Osteocyte (in vitro differentiated cells): ENCODE measurements at regions not wholly inside any gene's neighbourhood (a gene's known extent, or its start where the extent isn't known, plus 50 kb on each side); places are given as distances from the start of the nearest gene placed in this dataset.

Source experiments
- DNase-seq: peaks from one replicate; pipeline ENCODE4 v3.0.0; 2021; ENCODE audit warnings: mixed read lengths; ENCODE audit not compliant: unreplicated experiment; ENCODE audit errors: extremely low spot score
- H3K27ac Mint-ChIP-seq: one replicate; pipeline ENCODE4 v1.8.0; 2021; ENCODE audit warnings: mild to moderate bottlenecking, mixed read lengths; ENCODE audit not compliant: unreplicated experiment
- H3K27me3 Mint-ChIP-seq: one replicate; pipeline ENCODE4 v1.8.0; 2021; ENCODE audit warnings: mixed read lengths; ENCODE audit not compliant: unreplicated experiment
- H3K36me3 Mint-ChIP-seq: one replicate; pipeline ENCODE4 v1.8.0; 2021; ENCODE audit warnings: mixed read lengths; ENCODE audit not compliant: unreplicated experiment
- H3K4me1 Mint-ChIP-seq: one replicate; pipeline ENCODE4 v1.8.0; 2021; ENCODE audit warnings: mixed read lengths; ENCODE audit not compliant: unreplicated experiment
- H3K4me3 Mint-ChIP-seq: one replicate; pipeline ENCODE4 v1.8.0; 2021; ENCODE audit warnings: mild to moderate bottlenecking, moderate library complexity, mixed read lengths; ENCODE audit not compliant: unreplicated experiment
- H3K9me3 Mint-ChIP-seq: one replicate; pipeline ENCODE4 v1.8.0; 2021; ENCODE audit warnings: mixed read lengths; ENCODE audit not compliant: unreplicated experiment
- CTCF ChIP-seq: fragments of 200-600 bp; sonication (generic); IDR thresholded peaks from 2 replicates; pipeline ENCODE4 v1.5.0; 2021; ENCODE audit warnings: antibody characterized with exemption, mild to moderate bottlenecking, moderate library complexity

DNA sequence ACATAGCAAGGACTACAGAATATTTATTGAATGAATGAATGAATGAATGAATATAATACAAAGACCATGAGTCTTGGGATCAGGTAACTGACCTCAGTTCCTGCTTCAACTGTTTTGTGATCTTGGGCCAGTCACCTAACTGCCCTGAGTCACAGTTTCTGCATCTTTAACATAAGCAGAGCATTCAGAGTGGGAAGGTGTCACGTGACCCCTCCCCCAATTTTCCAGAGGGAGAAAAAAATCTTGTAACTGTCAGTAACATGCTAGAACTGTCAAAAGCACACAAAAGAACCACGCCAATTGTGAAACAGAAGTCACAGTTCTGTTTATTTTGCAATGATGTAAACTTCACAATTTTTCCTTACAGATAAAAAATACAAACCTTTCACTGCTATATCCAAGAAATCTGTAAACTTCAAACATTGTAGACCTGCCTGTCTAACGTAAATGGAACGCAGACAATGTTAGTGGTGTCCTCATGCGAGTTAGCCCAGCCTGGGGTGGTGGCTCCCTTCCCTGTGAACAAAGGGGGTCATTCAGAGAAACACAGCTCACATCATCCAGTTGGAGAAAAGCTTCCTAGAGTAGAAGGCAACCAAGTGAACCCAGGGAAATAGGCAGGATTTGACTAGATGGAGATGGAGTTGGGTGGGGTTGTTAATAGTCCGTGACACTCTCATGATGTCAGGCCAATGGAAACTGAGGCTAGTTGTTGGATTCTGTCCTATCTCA, 211.8 kb upstream of the ZC3H12A start:
- H3K27ac Mint-ChIP-seq: no peak overlapping the region
- peaks cover 3% of the 10 kb centered on the region for H3K9me3 Mint-ChIP-seq
- no peaks in the 10 kb centered on the region for H3K27me3 Mint-ChIP-seq
- no peak for TF ChIP-seq CTCF
- no peak overlapping the region for H3K4me3 Mint-ChIP-seq
- no peaks in the 10 kb centered on the region for H3K36me3 Mint-ChIP-seq
- H3K4me1 Mint-ChIP-seq: no peaks in the 10 kb centered on the region
- DNase-seq: no peak

- no peaks in the 10 kb centered on the region for H3K4me1 Mint-ChIP-seq
- H3K4me3 Mint-ChIP-seq: no peak overlapping the region
- H3K36me3 Mint-ChIP-seq: no peaks in the 10 kb centered on the region
- H3K27me3 Mint-ChIP-seq: no peaks in the 10 kb centered on the region
- TF ChIP-seq CTCF: no peak
- peaks cover 3% of the 10 kb centered on the region for H3K9me3 Mint-ChIP-seq
- no peak overlapping the region for H3K27ac Mint-ChIP-seq
- no peak for DNase-seq
These were observed 209.2 kb upstream of the ZC3H12A start for GRCh38 chr1:37265156-37265555.

GRCh38 chr1:37265786-37266667, 208.4 kb upstream of the ZC3H12A start:
- Mint-ChIP-seq H3K9me3 (peaks cover 3% of the 10 kb centered on the region), H3K4me3 (no peak overlapping the region), H3K4me1 (no peaks in the 10 kb centered on the region), H3K27me3 (no peaks in the 10 kb centered on the region), H3K36me3 (no peaks in the 10 kb centered on the region), H3K27ac (no peak overlapping the region)
- TF ChIP-seq CTCF: no peak
- no peak for DNase-seq

GRCh38 chr1:37267111-37267835, 207.1 kb upstream of the ZC3H12A start:
- no peak overlapping the region for H3K4me3 Mint-ChIP-seq

More at GRCh38 chr1:37267111-37267835, 207.1 kb upstream of the ZC3H12A start:
- Mint-ChIP-seq H3K4me1 (no peaks in the 10 kb centered on the region), H3K36me3 (no peaks in the 10 kb centered on the region), H3K27me3 (no peaks in the 10 kb centered on the region), H3K27ac (no peak overlapping the region), H3K9me3 (peaks cover 3% of the 10 kb centered on the region)
- DNase-seq: no peak
- no peak for TF ChIP-seq CTCF
